Naive B cell (primary cell): ENCODE measurements at regions not wholly inside any gene's neighbourhood (a gene's known extent, or its start where the extent isn't known, plus 50 kb on each side); places are given as distances from the start of the nearest gene placed in this dataset.
"Not testable (repeated sequence)": the region's sequence is repeated elsewhere in the genome, so short reads cannot be mapped to it uniquely, and the experiment has no call there.

Experiments
- ATAC-seq, 2 donors: fragments of 150-1000 bp; cut with Tn5 transposase; 2 replicates each; pipeline ENCODE4 v1.10.0; 2021; ENCODE audit warnings: low read depth in 2 of 2, mild to moderate bottlenecking in 2 of 2, moderate library complexity in 2 of 2
- DNase-seq: peaks from one replicate; pipeline ENCODE4 v3.0.0; 2022
- H3K27ac Mint-ChIP-seq, 6 donors: one replicate each; pipeline ENCODE4 v1.8.0; 2020 to 2022; ENCODE audit warnings: mild to moderate bottlenecking in 6 of 6, mixed read lengths in 6 of 6, moderate library complexity in 5 of 6, inconsistent platforms in 2 of 6
- H3K27me3 Mint-ChIP-seq, 3 donors: one replicate each; pipeline ENCODE4 v1.8.0; 2021 to 2022; ENCODE audit warnings: mixed read lengths in 3 of 3, mild to moderate bottlenecking in 1 of 3
- H3K36me3 Mint-ChIP-seq, 2 donors: one replicate each; pipeline ENCODE4 v1.8.0; 2020 to 2022; ENCODE audit warnings: mixed read lengths in 2 of 2, inconsistent platforms in 1 of 2, mild to moderate bottlenecking in 1 of 2
- H3K4me1 Mint-ChIP-seq, 3 donors: one replicate each; pipeline ENCODE4 v1.8.0; 2020 to 2022; ENCODE audit warnings: mixed read lengths in 3 of 3, inconsistent platforms in 1 of 3, mild to moderate bottlenecking in 1 of 3, moderate library complexity in 1 of 3
- H3K4me3 Mint-ChIP-seq, 8 donors: one replicate each; pipeline ENCODE4 v1.8.0; 2020 to 2022; ENCODE audit warnings: mild to moderate bottlenecking in 8 of 8, mixed read lengths in 8 of 8, moderate library complexity in 8 of 8, inconsistent platforms in 2 of 8
- H3K9me3 Mint-ChIP-seq, 7 donors: one replicate each; pipeline ENCODE4 v1.8.0; 2020 to 2022; ENCODE audit warnings: mixed read lengths in 7 of 7, mild to moderate bottlenecking in 5 of 7, inconsistent platforms in 2 of 7, moderate library complexity in 1 of 7

GRCh38 chr14:76289276-76289675, 86.7 kb upstream of the ESRRB start:
- no peak for ATAC-seq
- Mint-ChIP-seq H3K9me3 (no peaks in the 10 kb centered on the region), H3K27ac (no peak overlapping the region)

GRCh38 chr14:76292561-76292960, 83.4 kb upstream of the ESRRB start:
- no peaks in the 10 kb centered on the region for H3K4me1 Mint-ChIP-seq
- no peak overlapping the region for H3K4me3 Mint-ChIP-seq
- peaks cover 7 to 18% (median 13%) of the 10 kb centered on the region in 3 donors for H3K27me3 Mint-ChIP-seq
- no peak overlapping the region for H3K27ac Mint-ChIP-seq
- DNase-seq = no peak
- H3K9me3 Mint-ChIP-seq = no peaks in the 10 kb centered on the region
- no peak for ATAC-seq
- H3K36me3 Mint-ChIP-seq = no peaks in the 10 kb centered on the region

More at GRCh38 chr14:76289276-76289675, 86.7 kb upstream of the ESRRB start:
- peaks cover 0 to 19% (median 17%) of the 10 kb centered on the region in 3 donors for H3K27me3 Mint-ChIP-seq
- no peaks in the 10 kb centered on the region for H3K4me1 Mint-ChIP-seq
- H3K36me3 Mint-ChIP-seq = no peaks in the 10 kb centered on the region
- DNase-seq = no peak
- no peak overlapping the region for H3K4me3 Mint-ChIP-seq

- peaks cover 0 to 2% of the 10 kb centered on the region in 2 donors for H3K36me3 Mint-ChIP-seq
These were observed 82.7 kb upstream of the ESRRB start for GRCh38 chr14:76293221-76293620.

GRCh38 chr14:76293923-76294322, 82.0 kb upstream of the ESRRB start:
- no peaks in the 10 kb centered on the region for H3K9me3 Mint-ChIP-seq
- H3K4me3 Mint-ChIP-seq = no peak overlapping the region
- no peaks in the 10 kb centered on the region for H3K4me1 Mint-ChIP-seq
- ATAC-seq (no peak), DNase-seq (no peak)
- H3K27me3 Mint-ChIP-seq = peaks cover 7 to 26% (median 21%) of the 10 kb centered on the region in 3 donors
- peaks cover 0 to 6% of the 10 kb centered on the region in 2 donors for H3K36me3 Mint-ChIP-seq
- H3K27ac Mint-ChIP-seq = peak overlapping the region in 1 of 6 donors; percentile 31

More at GRCh38 chr14:76293221-76293620, 82.7 kb upstream of the ESRRB start:
- no peaks in the 10 kb centered on the region for H3K9me3 Mint-ChIP-seq
- H3K27me3 Mint-ChIP-seq = peaks cover 7 to 20% (median 14%) of the 10 kb centered on the region in 3 donors
- ATAC-seq (no peak), DNase-seq (no peak)
- H3K4me1 Mint-ChIP-seq = no peaks in the 10 kb centered on the region
- H3K27ac Mint-ChIP-seq = no peak overlapping the region
- H3K4me3 Mint-ChIP-seq = peak overlapping the region in 1 of 8 donors; percentile 31

GRCh38 chr14:76294876-76295275, 81.1 kb upstream of the ESRRB start:
- Mint-ChIP-seq H3K4me3 (no peak overlapping the region), H3K27me3 (peaks cover 7 to 34% (median 23%) of the 10 kb centered on the region in 3 donors), H3K27ac (no peak overlapping the region), H3K4me1 (no peaks in the 10 kb centered on the region), H3K9me3 (no peaks in the 10 kb centered on the region), H3K36me3 (peaks cover 0 to 6% of the 10 kb centered on the region in 2 donors)
- ATAC-seq (no peak), DNase-seq (no peak)

GRCh38 chr14:76298896-76299295, 77.0 kb upstream of the ESRRB start:
- Mint-ChIP-seq H3K36me3 (peaks cover 0 to 6% of the 10 kb centered on the region in 2 donors), H3K4me1 (no peaks in the 10 kb centered on the region), H3K27me3 (peaks cover 12 to 35% (median 24%) of the 10 kb centered on the region in 3 donors), H3K4me3 (no peak overlapping the region), H3K9me3 (peaks cover 0 to 5% (median 0%) of the 10 kb centered on the region in 7 donors), H3K27ac (no peak overlapping the region)
- DNase-seq (no peak), ATAC-seq (no peak)

GRCh38 chr14:76303188-76303587, 72.7 kb upstream of the ESRRB start:
- not testable (repeated sequence) for H3K27ac Mint-ChIP-seq, H3K4me1 Mint-ChIP-seq, H3K36me3 Mint-ChIP-seq, ATAC-seq, H3K4me3 Mint-ChIP-seq, H3K9me3 Mint-ChIP-seq, DNase-seq
- H3K27me3 Mint-ChIP-seq = peaks cover 19 to 52% (median 33%) of the 10 kb centered on the region in 3 donors

GRCh38 chr14:76304536-76305267, 71.2 kb upstream of the ESRRB start:
- Mint-ChIP-seq H3K27ac (no peak overlapping the region), H3K4me1 (no peaks in the 10 kb centered on the region), H3K36me3 (no peaks in the 10 kb centered on the region), H3K9me3 (peaks cover 0 to 5% (median 0%) of the 10 kb centered on the region in 7 donors), H3K27me3 (peaks cover 34 to 42% (median 39%) of the 10 kb centered on the region in 3 donors), H3K4me3 (no peak overlapping the region)
- DNase-seq (no peak), ATAC-seq (no peak)

GRCh38 chr14:76305268-76305826, 70.6 kb upstream of the ESRRB start:
- Mint-ChIP-seq H3K27ac (no peak overlapping the region), H3K36me3 (no peaks in the 10 kb centered on the region), H3K27me3 (peaks cover 37 to 46% (median 46%) of the 10 kb centered on the region in 3 donors), H3K4me1 (peaks cover 0 to under 1% (median 0%) of the 10 kb centered on the region in 3 donors), H3K4me3 (peak overlapping the region in 1 of 8 donors; percentile 42), H3K9me3 (peaks cover 0 to 5% (median 0%) of the 10 kb centered on the region in 7 donors)
- ATAC-seq = no peak
- DNase-seq = no peak

GRCh38 chr14:76306131-76306530, 69.8 kb upstream of the ESRRB start:
- Mint-ChIP-seq H3K27me3 (peaks cover 42 to 54% (median 54%) of the 10 kb centered on the region in 3 donors), H3K27ac (no peak overlapping the region)

GRCh38 chr14:76307786-76308780, 67.9 kb upstream of the ESRRB start:
- H3K27ac Mint-ChIP-seq = peak overlapping the region in 1 of 6 donors; percentile 66
- H3K36me3 Mint-ChIP-seq = no peaks in the 10 kb centered on the region
- no peaks in the 10 kb centered on the region for H3K9me3 Mint-ChIP-seq
- peaks cover 0 to 8% (median 3%) of the 10 kb centered on the region in 3 donors for H3K4me1 Mint-ChIP-seq
- no peak for ATAC-seq
- peaks cover 40 to 65% (median 46%) of the 10 kb centered on the region in 3 donors for H3K27me3 Mint-ChIP-seq
- DNase-seq = no peak
- no peak overlapping the region for H3K4me3 Mint-ChIP-seq

More at GRCh38 chr14:76306131-76306530, 69.8 kb upstream of the ESRRB start:
- H3K4me3 Mint-ChIP-seq = no peak overlapping the region
- ATAC-seq (no peak), DNase-seq (no peak)
- H3K9me3 Mint-ChIP-seq = peaks cover 0 to 1% (median 0%) of the 10 kb centered on the region in 7 donors
- no peaks in the 10 kb centered on the region for H3K36me3 Mint-ChIP-seq
- peaks cover 0 to 8% (median 3%) of the 10 kb centered on the region in 3 donors for H3K4me1 Mint-ChIP-seq

GRCh38 chr14:76309572-76310162, 66.3 kb upstream of the ESRRB start:
- Mint-ChIP-seq H3K27me3 (peaks cover 40 to 69% (median 48%) of the 10 kb centered on the region in 3 donors), H3K4me3 (no peak overlapping the region), H3K4me1 (peaks cover 0 to 8% (median 3%) of the 10 kb centered on the region in 3 donors), H3K9me3 (no peaks in the 10 kb centered on the region), H3K36me3 (no peaks in the 10 kb centered on the region), H3K27ac (no peak overlapping the region)
- no peak for DNase-seq
- ATAC-seq = no peak
